ENCODE measurements at regions not wholly inside any gene's neighbourhood (a gene's known extent, or its start where the extent isn't known, plus 50 kb on each side); places are given as distances from the start of the nearest gene placed in this dataset.

GRCh38 chr21:18801468-18801867, 397.9 kb upstream of the TMPRSS15 start:
- Histone ChIP-seq H3K36me3 (no peaks in the 10 kb centered on the region), H3K27ac (no peak overlapping the region), H3K4me1 (no peaks in the 10 kb centered on the region), H3K27me3 (no peaks in the 10 kb centered on the region), H3K4me3 (no peak overlapping the region), H3K9me3 (no peaks in the 10 kb centered on the region)
- no peak for DNase-seq (ENCODE audit: low spot score in 2 of 2)
- 84% methylated on average over 1 of the region's 1 CpG for WGBS
- TF ChIP-seq POLR2A (IDR thresholded peaks at IDR 0.05) (no peak), EP300 (IDR thresholded peaks at IDR 0.05) (no peak), CTCF (IDR thresholded peaks at IDR 0.05) (no peak), POLR2AphosphoS5 (IDR thresholded peaks at IDR 0.05) (no peak)

- Histone ChIP-seq H3K9me3 (no peaks in the 10 kb centered on the region), H3K27ac (no peak overlapping the region), H3K36me3 (no peaks in the 10 kb centered on the region), H3K4me3 (no peak overlapping the region), H3K27me3 (no peaks in the 10 kb centered on the region), H3K4me1 (no peaks in the 10 kb centered on the region)
- no peak for DNase-seq (ENCODE audit: low spot score in 2 of 2)
- TF ChIP-seq POLR2A (IDR thresholded peaks at IDR 0.05) (no peak), EP300 (IDR thresholded peaks at IDR 0.05) (no peak), POLR2AphosphoS5 (IDR thresholded peaks at IDR 0.05) (no peak), CTCF (IDR thresholded peaks at IDR 0.05) (no peak)
- 73% methylated on average over 2 of the region's 2 CpGs for WGBS
Measured at GRCh38 chr21:18803624-18804023, 400.0 kb upstream of the TMPRSS15 start.

GRCh38 chr21:18810136-18810535, 406.6 kb upstream of the TMPRSS15 start:
- H3K36me3 ChIP-seq = no peaks in the 10 kb centered on the region
- WGBS = 74% methylated on average over 3 of the region's 3 CpGs
- H3K9me3 ChIP-seq = no peaks in the 10 kb centered on the region
- no peak overlapping the region for H3K27ac ChIP-seq
- H3K4me3 ChIP-seq = no peak overlapping the region
- H3K4me1 ChIP-seq = no peaks in the 10 kb centered on the region
- TF ChIP-seq POLR2AphosphoS5 (IDR thresholded peaks at IDR 0.05) (no peak), CTCF (IDR thresholded peaks at IDR 0.05) (no peak), EP300 (IDR thresholded peaks at IDR 0.05) (no peak), POLR2A (IDR thresholded peaks at IDR 0.05) (no peak)
- no peak for DNase-seq (ENCODE audit: low spot score in 2 of 2)
- no peaks in the 10 kb centered on the region for H3K27me3 ChIP-seq

- no peak for DNase-seq (ENCODE audit: low spot score in 2 of 2)
- no peak overlapping the region for H3K27ac ChIP-seq
- no peaks in the 10 kb centered on the region for H3K9me3 ChIP-seq
- no peaks in the 10 kb centered on the region for H3K27me3 ChIP-seq
- 87% methylated on average over 5 of the region's 5 CpGs for WGBS
- no peaks in the 10 kb centered on the region for H3K4me1 ChIP-seq
- no peaks in the 10 kb centered on the region for H3K36me3 ChIP-seq
- no peak for TF ChIP-seq EP300 (IDR thresholded peaks at IDR 0.05)
- no peak for TF ChIP-seq POLR2A (IDR thresholded peaks at IDR 0.05)
- no peak for TF ChIP-seq POLR2AphosphoS5 (IDR thresholded peaks at IDR 0.05)
- TF ChIP-seq CTCF (IDR thresholded peaks at IDR 0.05) = no peak
- no peak overlapping the region for H3K4me3 ChIP-seq
Measured at GRCh38 chr21:18812308-18812707, 408.7 kb upstream of the TMPRSS15 start.

GRCh38 chr21:18819507-18819906, 415.9 kb upstream of the TMPRSS15 start:
- no peaks in the 10 kb centered on the region for H3K27me3 ChIP-seq
- 73% methylated on average over 1 of the region's 1 CpG for WGBS
- H3K27ac ChIP-seq = no peak overlapping the region
- TF ChIP-seq CTCF (IDR thresholded peaks at IDR 0.05) (no peak), POLR2AphosphoS5 (IDR thresholded peaks at IDR 0.05) (no peak), EP300 (IDR thresholded peaks at IDR 0.05) (no peak), POLR2A (IDR thresholded peaks at IDR 0.05) (no peak)
- no peaks in the 10 kb centered on the region for H3K4me1 ChIP-seq
- no peaks in the 10 kb centered on the region for H3K36me3 ChIP-seq
- no peaks in the 10 kb centered on the region for H3K9me3 ChIP-seq
- H3K4me3 ChIP-seq = no peak overlapping the region
- no peak for DNase-seq (ENCODE audit: low spot score in 2 of 2)
